ENCODE measurements at regions not wholly inside any gene's neighbourhood (a gene's known extent, or its start where the extent isn't known, plus 50 kb on each side); places are given as distances from the start of the nearest gene placed in this dataset.

DNA sequence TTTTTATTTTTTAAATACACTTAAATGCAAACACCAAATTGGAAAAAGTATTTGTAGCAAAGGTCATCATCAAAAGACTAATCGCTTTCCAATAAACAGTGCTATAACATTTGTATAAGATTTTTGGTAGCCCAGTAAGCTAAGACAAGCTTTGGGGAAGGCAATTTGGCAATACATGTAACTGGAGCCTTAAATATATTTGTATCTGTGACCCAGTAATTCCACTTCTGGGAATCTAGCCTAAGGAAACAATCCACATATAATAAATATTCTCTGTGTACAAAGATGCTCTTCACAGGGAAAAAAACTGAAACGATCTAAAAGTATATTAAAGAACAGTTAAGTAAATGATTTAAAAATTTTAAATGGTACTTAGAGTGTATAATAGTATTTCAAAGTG lies 65.5 kb upstream of the TJP1 start:
- no peak overlapping the region for H3K4me3 Mint-ChIP-seq
- ATAC-seq = no peak
- no peaks in the 10 kb centered on the region for H3K4me1 Mint-ChIP-seq (ENCODE audit: low read depth)
- H3K27me3 Mint-ChIP-seq (ENCODE audit: low read depth) = peaks cover 22% of the 10 kb centered on the region
- no peak for DNase-seq
- H3K36me3 Mint-ChIP-seq (ENCODE audit: insufficient read depth) = no peaks in the 10 kb centered on the region
- no peaks in the 10 kb centered on the region for H3K9me3 Mint-ChIP-seq

DNA sequence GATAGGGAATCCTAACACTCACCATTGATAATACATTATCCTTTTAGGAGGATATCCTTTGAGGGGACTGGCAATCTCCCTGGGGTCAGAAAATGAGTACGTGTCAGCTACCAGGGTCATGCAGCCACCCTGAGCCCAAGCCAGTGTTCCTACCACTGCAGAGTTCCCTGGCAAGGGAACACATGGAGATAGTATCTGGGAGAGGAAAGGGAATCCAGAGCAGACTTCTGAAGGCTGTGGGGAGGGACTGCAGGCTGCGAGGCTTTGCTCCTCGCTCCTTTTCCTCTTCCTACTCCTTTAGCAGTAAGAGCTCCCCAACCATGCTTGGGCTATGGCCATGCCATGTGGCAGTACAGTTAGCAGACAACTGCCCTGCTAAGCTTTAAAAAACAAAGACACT lies 62.9 kb upstream of the TJP1 start:
- peaks cover 28% of the 10 kb centered on the region for H3K27me3 Mint-ChIP-seq (ENCODE audit: low read depth)
- H3K36me3 Mint-ChIP-seq (ENCODE audit: insufficient read depth) = no peaks in the 10 kb centered on the region
- DNase-seq (no peak), ATAC-seq (no peak)
- H3K4me1 Mint-ChIP-seq (ENCODE audit: low read depth) = no peaks in the 10 kb centered on the region
- no peaks in the 10 kb centered on the region for H3K9me3 Mint-ChIP-seq
- no peak overlapping the region for H3K4me3 Mint-ChIP-seq

DNA sequence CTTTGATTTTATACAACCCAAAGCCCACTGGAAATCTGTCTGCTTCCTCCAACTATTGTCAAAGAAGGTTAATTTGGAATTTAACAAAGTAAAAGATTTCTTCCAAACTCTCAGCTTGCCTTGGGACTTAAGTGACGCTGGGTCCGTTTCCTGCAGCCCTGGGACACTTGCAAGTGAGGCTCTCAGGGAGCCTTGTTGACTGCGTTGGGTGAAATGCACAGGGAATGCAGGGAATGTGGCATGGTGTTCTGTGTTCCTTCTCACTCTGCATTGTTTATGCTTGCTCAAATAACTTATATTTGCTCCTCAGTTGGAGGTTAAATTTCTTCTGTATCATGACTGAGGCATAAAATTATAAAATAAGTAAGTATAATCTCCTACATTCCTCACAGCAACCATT lies 60.9 kb upstream of the TJP1 start:
- ATAC-seq (no peak), DNase-seq (no peak)
- no peaks in the 10 kb centered on the region for H3K9me3 Mint-ChIP-seq
- H3K27me3 Mint-ChIP-seq (ENCODE audit: low read depth) = peaks cover 30% of the 10 kb centered on the region
- no peaks in the 10 kb centered on the region for H3K36me3 Mint-ChIP-seq (ENCODE audit: insufficient read depth)
- H3K4me1 Mint-ChIP-seq (ENCODE audit: low read depth) = no peaks in the 10 kb centered on the region
- no peak overlapping the region for H3K4me3 Mint-ChIP-seq

DNA sequence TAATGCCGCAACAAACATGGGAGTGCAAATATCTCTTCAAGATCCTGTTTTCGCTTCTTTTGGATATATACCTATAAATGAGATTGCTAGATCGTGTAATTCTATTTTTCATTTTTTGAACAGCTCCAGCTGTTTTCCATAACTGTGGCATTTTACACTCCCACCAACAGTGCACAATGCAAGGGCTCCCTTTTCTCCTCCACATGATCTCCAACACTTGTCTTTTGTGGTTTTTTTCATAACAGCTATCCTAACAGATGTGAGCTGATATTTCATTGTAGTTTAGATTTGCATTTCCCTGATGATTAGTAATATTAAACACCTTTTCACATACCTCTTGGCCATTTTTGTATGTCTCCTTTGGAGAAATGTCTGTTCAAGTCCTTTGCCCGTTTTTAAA lies 58.6 kb upstream of the TJP1 start:
- ATAC-seq (no peak), DNase-seq (no peak)
- Mint-ChIP-seq H3K27me3 (ENCODE audit: low read depth) (peaks cover 23% of the 10 kb centered on the region), H3K9me3 (no peaks in the 10 kb centered on the region), H3K4me3 (no peak overlapping the region), H3K36me3 (ENCODE audit: insufficient read depth) (no peaks in the 10 kb centered on the region), H3K4me1 (ENCODE audit: low read depth) (no peaks in the 10 kb centered on the region)

DNA sequence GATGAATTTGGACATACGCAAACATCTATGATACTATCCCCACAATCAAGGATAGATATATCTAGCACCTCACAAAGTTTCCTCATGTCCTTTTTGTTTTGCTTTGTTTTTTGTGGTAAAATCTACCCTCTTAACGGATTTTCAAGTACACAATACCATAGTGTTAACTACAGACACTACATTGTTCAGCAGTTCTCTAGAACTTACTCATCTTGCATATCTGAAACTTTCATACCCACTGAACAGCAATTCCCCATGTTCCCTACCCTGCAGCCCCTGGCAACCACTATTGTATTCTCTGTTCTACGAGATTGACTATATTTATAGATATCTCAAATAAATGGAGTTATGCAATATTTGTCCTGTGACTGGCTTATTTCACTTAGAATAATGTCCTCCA lies 58.1 kb upstream of the TJP1 start:
- no peak overlapping the region for H3K4me3 Mint-ChIP-seq
- ATAC-seq = no peak
- no peaks in the 10 kb centered on the region for H3K36me3 Mint-ChIP-seq (ENCODE audit: insufficient read depth)
- peaks cover 23% of the 10 kb centered on the region for H3K27me3 Mint-ChIP-seq (ENCODE audit: low read depth)
- no peaks in the 10 kb centered on the region for H3K9me3 Mint-ChIP-seq
- DNase-seq = no peak
- H3K4me1 Mint-ChIP-seq (ENCODE audit: low read depth) = no peaks in the 10 kb centered on the region

DNA sequence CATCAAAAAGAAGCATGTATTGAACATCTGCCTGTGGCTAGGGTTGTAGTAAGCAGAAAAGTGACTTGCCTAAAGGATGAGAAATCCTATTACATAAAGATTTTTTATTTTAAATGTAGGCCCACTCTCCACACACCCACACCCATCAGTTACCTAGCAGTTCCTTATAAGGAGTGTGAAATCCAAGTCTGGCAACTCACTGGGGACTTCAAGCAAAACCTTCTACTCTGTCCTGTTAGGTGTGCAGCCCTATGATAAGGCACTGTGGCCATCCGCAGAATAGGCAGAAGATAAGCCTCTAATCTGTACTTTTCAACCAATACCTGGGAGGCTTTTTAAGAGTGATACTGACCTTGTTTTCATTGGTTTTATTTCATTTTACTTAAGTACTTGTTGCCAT lies 52.7 kb upstream of the TJP1 start:
- no peak for ATAC-seq
- Mint-ChIP-seq H3K27me3 (ENCODE audit: low read depth) (no peaks in the 10 kb centered on the region), H3K4me3 (no peak overlapping the region), H3K9me3 (no peaks in the 10 kb centered on the region), H3K36me3 (ENCODE audit: insufficient read depth) (no peaks in the 10 kb centered on the region), H3K4me1 (ENCODE audit: low read depth) (no peaks in the 10 kb centered on the region)
- DNase-seq = no peak

DNA sequence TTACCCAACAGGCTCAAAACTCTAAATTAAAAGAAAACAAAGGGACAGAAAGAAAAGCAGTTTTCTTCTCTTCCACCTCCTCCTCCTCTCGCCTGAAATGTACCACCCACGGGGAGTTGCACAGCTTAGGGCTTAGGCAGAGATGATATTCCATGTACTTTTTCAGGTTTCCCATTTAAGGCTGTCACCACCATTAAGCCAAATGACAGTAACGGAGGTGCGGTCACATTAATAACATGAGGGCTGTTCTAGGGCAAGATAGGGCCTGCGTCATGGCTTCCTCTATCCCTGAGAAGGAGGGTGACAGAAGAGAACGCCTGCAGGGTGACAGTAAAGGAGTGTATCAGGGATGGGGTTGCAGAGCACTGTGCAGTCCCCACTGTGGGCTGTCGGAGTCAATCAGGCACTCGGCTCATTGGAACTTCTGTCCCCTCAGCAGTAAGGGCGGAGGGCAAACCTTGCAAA lies 51.7 kb upstream of the TJP1 start:
- H3K9me3 Mint-ChIP-seq = no peaks in the 10 kb centered on the region
- no peak overlapping the region for H3K4me3 Mint-ChIP-seq
- no peaks in the 10 kb centered on the region for H3K36me3 Mint-ChIP-seq (ENCODE audit: insufficient read depth)
- ATAC-seq (no peak), DNase-seq (no peak)
- H3K27me3 Mint-ChIP-seq (ENCODE audit: low read depth) = no peaks in the 10 kb centered on the region
- H3K4me1 Mint-ChIP-seq (ENCODE audit: low read depth) = no peaks in the 10 kb centered on the region

DNA sequence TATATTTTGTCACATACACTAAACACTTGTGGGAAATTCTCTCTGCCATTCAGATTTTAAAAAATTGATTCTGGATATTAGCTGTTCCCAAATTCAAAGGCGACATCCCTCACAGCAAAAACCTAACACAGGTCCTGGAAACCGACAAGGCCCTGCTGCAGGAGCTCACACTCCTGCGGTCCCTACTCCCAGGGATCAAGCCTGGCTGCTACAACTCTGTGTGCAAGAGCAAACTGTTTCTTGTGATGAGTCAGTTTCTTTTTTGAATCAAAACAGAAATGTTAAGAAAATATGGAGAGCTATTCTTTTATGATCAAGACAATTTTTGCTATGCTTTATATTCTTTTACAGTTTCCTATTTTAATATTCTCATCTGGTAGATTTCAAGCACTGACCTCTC lies 51.0 kb upstream of the TJP1 start:
- H3K4me1 Mint-ChIP-seq (ENCODE audit: low read depth) = no peaks in the 10 kb centered on the region
- H3K36me3 Mint-ChIP-seq (ENCODE audit: insufficient read depth) = no peaks in the 10 kb centered on the region
- ATAC-seq (no peak), DNase-seq (no peak)
- no peaks in the 10 kb centered on the region for H3K27me3 Mint-ChIP-seq (ENCODE audit: low read depth)
- H3K9me3 Mint-ChIP-seq = no peaks in the 10 kb centered on the region
- H3K4me3 Mint-ChIP-seq = no peak overlapping the region

DNA sequence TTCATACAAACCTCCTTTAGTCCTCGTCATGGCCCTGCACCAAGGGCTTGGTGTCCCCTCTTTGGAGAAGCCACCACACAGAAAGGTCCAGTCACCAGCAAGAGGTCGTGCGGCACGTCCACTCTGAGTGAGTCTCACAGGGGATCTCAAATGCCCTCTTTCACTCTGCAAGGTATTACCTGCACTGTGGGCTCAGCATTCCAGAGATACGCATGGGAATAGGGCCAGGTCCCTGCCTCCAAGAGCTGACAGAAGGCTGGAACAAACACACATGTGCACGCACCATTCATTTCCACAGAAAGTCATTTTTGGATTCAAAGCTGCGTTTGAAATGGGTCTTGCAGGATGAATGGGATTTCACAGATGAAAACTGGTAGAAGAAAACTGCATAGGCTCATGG lies 50.4 kb upstream of the TJP1 start:
- ATAC-seq = no peak
- no peaks in the 10 kb centered on the region for H3K36me3 Mint-ChIP-seq (ENCODE audit: insufficient read depth)

More for the DNA sequence above, 50.4 kb upstream of the TJP1 start:
- Mint-ChIP-seq H3K4me1 (ENCODE audit: low read depth) (no peaks in the 10 kb centered on the region), H3K9me3 (no peaks in the 10 kb centered on the region), H3K27me3 (ENCODE audit: low read depth) (no peaks in the 10 kb centered on the region), H3K4me3 (no peak overlapping the region)
- DNase-seq = no peak

Data from activated T-cell treated with anti-CD3 and anti-CD28 coated beads, Interleukin-2, amount 50 U/mL, for 4 hours (primary cell).